H1 (cell line): ENCODE measurements at regions not wholly inside any gene's neighbourhood (a gene's known extent, or its start where the extent isn't known, plus 50 kb on each side); places are given as distances from the start of the nearest gene placed in this dataset.

Source experiments
- CTCF ChIA-PET: fragments of 300-600 bp; sonication (Branson Sonifier 250); formaldehyde crosslinking; loops from one replicate; lab custom pipeline; 2021; ENCODE audit not compliant: partially characterized antibody; lab: Charles Lee
- POLR2A ChIA-PET: fragments of 300-600 bp; sonication (Branson Sonifier 250); formaldehyde crosslinking; loops from one replicate; lab custom pipeline; 2021; ENCODE audit warnings: inconsistent platforms; ENCODE audit not compliant: partially characterized antibody; lab: Charles Lee
- DNase-seq, 2 experiments: peaks; one replicate each; pipeline versions ENCODE4 v3.0.0 to v3.0.0-alpha.2; 2010 to 2022; ENCODE audit warnings: low spot score in 2 of 2, low read depth in 1 of 2, mixed read lengths in 1 of 2
- FAIRE-seq: peaks from 2 replicates; lab custom pipeline; 2011; peaks lifted over from hg19 to GRCh38; lab: Jason Lieb, UNC
- H2AFZ ChIP-seq: 2 replicates; pipeline ENCODE4 v1.8.1; 2012; ENCODE audit warnings: low read length, inconsistent platforms
- H2AK5ac ChIP-seq: 2 replicates; pipeline ENCODE4 v1.6.1; 2013; ENCODE audit warnings: low read depth, low read length
- H2BK120ac ChIP-seq: replicated peaks from 2 replicates; pipeline ENCODE3; 2013; ENCODE audit warnings: low read depth, low read length, inconsistent platforms
- H2BK12ac ChIP-seq: 2 replicates; pipeline ENCODE4 v1.6.1; 2013; ENCODE audit warnings: low read depth, low read length
- H2BK15ac ChIP-seq: 2 replicates; pipeline ENCODE4 v1.6.1; 2013; ENCODE audit warnings: low read length
- H2BK20ac ChIP-seq: 2 replicates; pipeline ENCODE4 v1.6.1; 2013; ENCODE audit warnings: low read length
- H2BK5ac ChIP-seq: 2 replicates; pipeline ENCODE4 v1.6.1; 2013; ENCODE audit warnings: low read depth, low read length
- H3K14ac ChIP-seq: 2 replicates; pipeline ENCODE4 v1.6.1; 2013; ENCODE audit warnings: inconsistent platforms; ENCODE audit not compliant: insufficient read length
- H3K18ac ChIP-seq: 2 replicates; pipeline ENCODE4 v1.6.1; 2013; ENCODE audit warnings: low read length; ENCODE audit errors: extremely low read depth
- H3K23ac ChIP-seq: 2 replicates; pipeline ENCODE4 v1.6.1; 2013; ENCODE audit warnings: inconsistent platforms; ENCODE audit not compliant: insufficient read length
- H3K23me2 ChIP-seq: 2 replicates; pipeline ENCODE4 v1.6.1; 2013; ENCODE audit warnings: low read depth, low read length
- H3K27ac ChIP-seq: 2 replicates; pipeline ENCODE4 v1.6.1; 2011; ENCODE audit warnings: low read depth, low read length, inconsistent platforms
- H3K27me3 ChIP-seq, 4 experiments: replicated peaks in 1 of 4; 1 replicate in 1 of 4; 2 replicates in 3 of 4; pipeline versions ENCODE4 v1.6.1 to v1.8.1; 2011 to 2013; ENCODE audit warnings: low read length in 3 of 4, mild to moderate bottlenecking in 3 of 4, inconsistent platforms in 2 of 4, mixed read lengths in 2 of 4, moderate library complexity in 1 of 4; ENCODE audit not compliant: control insufficient read depth in 3 of 4, insufficient read depth in 3 of 4; ENCODE audit errors: extremely low read depth in 1 of 4
- H3K36me3 ChIP-seq, 4 experiments: 2 replicates each; pipeline versions ENCODE4 v1.6.1 to v1.8.1; 2011 to 2013; ENCODE audit warnings: mild to moderate bottlenecking in 4 of 4, low read length in 3 of 4, moderate library complexity in 2 of 4, control low read depth in 1 of 4, inconsistent platforms in 1 of 4; ENCODE audit not compliant: insufficient read depth in 4 of 4, control insufficient read depth in 2 of 4
- H3K4ac ChIP-seq: replicated peaks from 2 replicates; pipeline ENCODE3; 2013; ENCODE audit warnings: low read length, low read depth, mixed read lengths, inconsistent platforms; ENCODE audit not compliant: insufficient read length
- H3K4me1 ChIP-seq, 4 experiments: replicated peaks in 1 of 4; 1 replicate in 1 of 4; 2 replicates in 3 of 4; pipeline versions ENCODE4 v1.6.1 to v1.8.1; 2011 to 2013; ENCODE audit warnings: low read length in 3 of 4, inconsistent platforms in 2 of 4, mixed read lengths in 1 of 4; ENCODE audit not compliant: insufficient read depth in 4 of 4, control insufficient read depth in 3 of 4
- H3K4me2 ChIP-seq, 2 experiments: 2 replicates each; pipeline versions ENCODE4 v1.6.1 to v1.8.1; 2011 to 2013; ENCODE audit warnings: low read depth in 2 of 2, low read length in 2 of 2, control low read depth in 1 of 2, inconsistent platforms in 1 of 2, mild to moderate bottlenecking in 1 of 2; ENCODE audit not compliant: insufficient read depth in 1 of 2
- H3K4me3 ChIP-seq, 4 experiments: fragments of 200-600, 300-600 bp in 1 of 4; sonication (generic), shearing (Covaris generic), sonication (Bioruptor Twin) in 1 of 4; 2 replicates each; pipeline versions ENCODE4 v1.5.1 to v1.8.1; 2011 to 2016; ENCODE audit warnings: low read length in 4 of 4, low read depth in 3 of 4, control low read depth in 2 of 4, inconsistent platforms in 2 of 4, mild to moderate bottlenecking in 2 of 4, mixed read lengths in 1 of 4, moderate library complexity in 1 of 4; ENCODE audit not compliant: insufficient read depth in 2 of 4; ENCODE audit errors: extremely low read depth in 1 of 4
- H3K56ac ChIP-seq: replicated peaks from 2 replicates; pipeline ENCODE3; 2013; ENCODE audit warnings: low read depth, mild to moderate bottlenecking, mixed read lengths, low read length, inconsistent platforms; ENCODE audit not compliant: insufficient read length
- H3K79me1 ChIP-seq: 2 replicates; pipeline ENCODE4 v1.6.1; 2013; ENCODE audit warnings: low read depth, low read length, control low read depth
- H3K79me2 ChIP-seq, 2 experiments: 2 replicates each; pipeline versions ENCODE4 v1.6.1 to v1.8.1; 2012 to 2013; ENCODE audit warnings: low read length in 2 of 2, mild to moderate bottlenecking in 2 of 2, inconsistent platforms in 1 of 2; ENCODE audit not compliant: insufficient read depth in 2 of 2, control insufficient read depth in 1 of 2
- H3K9ac ChIP-seq, 4 experiments: replicated peaks in 1 of 4; 1 replicate in 1 of 4; 2 replicates in 3 of 4; pipeline versions ENCODE4 v1.6.1 to v1.8.1; 2011 to 2013; ENCODE audit warnings: low read depth in 3 of 4, low read length in 3 of 4, control low read depth in 2 of 4, mild to moderate bottlenecking in 2 of 4, moderate library complexity in 2 of 4, inconsistent platforms in 1 of 4; ENCODE audit errors: extremely low read depth in 1 of 4
- H3K9me3 ChIP-seq, 2 experiments: 2 replicates each; pipeline versions ENCODE4 v1.6.1 to v1.8.1; 2012 to 2013; ENCODE audit warnings: mild to moderate bottlenecking in 2 of 2, moderate library complexity in 2 of 2, control low read depth in 1 of 2, inconsistent platforms in 1 of 2, low read depth in 1 of 2, low read length in 1 of 2, mixed read lengths in 1 of 2; ENCODE audit not compliant: insufficient read depth in 2 of 2
- H4K20me1 ChIP-seq, 2 experiments: replicated peaks in 1 of 2; 2 replicates each; pipeline versions ENCODE3 to v1.8.1; 2011 to 2013; ENCODE audit warnings: inconsistent platforms in 2 of 2, low read length in 2 of 2, mild to moderate bottlenecking in 1 of 2; ENCODE audit not compliant: insufficient read depth in 2 of 2, control insufficient read depth in 1 of 2
- H4K5ac ChIP-seq: 2 replicates; pipeline ENCODE4 v1.6.1; 2013; ENCODE audit warnings: low read length, low read depth, mixed read lengths, inconsistent platforms; ENCODE audit not compliant: insufficient read length
- H4K8ac ChIP-seq: 2 replicates; pipeline ENCODE4 v1.8.0; 2013; ENCODE audit warnings: mild to moderate bottlenecking, moderate library complexity, low read length, inconsistent platforms; ENCODE audit not compliant: insufficient read depth; ENCODE audit errors: extremely low read depth
- H4K91ac ChIP-seq: replicated peaks from 2 replicates; pipeline ENCODE3; 2013; ENCODE audit warnings: low read length, mixed read lengths, inconsistent platforms; ENCODE audit not compliant: insufficient read length
- CTBP2 ChIP-seq: IDR thresholded peaks from 2 replicates; pipeline ENCODE4 v1.7.0; 2011; ENCODE audit warnings: borderline replicate concordance, mild to moderate bottlenecking, moderate library complexity, mixed read lengths, low read length; ENCODE audit not compliant: insufficient read depth, insufficient read length
- MAFK ChIP-seq: IDR thresholded peaks from 2 replicates; pipeline ENCODE4 v1.6.1; 2012; ENCODE audit warnings: low read depth, mild to moderate bottlenecking, improper control_type of control experiment, low read length
- SP2 ChIP-seq: IDR thresholded peaks from 2 replicates; pipeline ENCODE4 v1.6.1; 2012; ENCODE audit warnings: mild to moderate bottlenecking, low read length, inconsistent platforms
- ZNF274 ChIP-seq: IDR thresholded peaks from 2 replicates; pipeline ENCODE4 v1.7.0; 2012; ENCODE audit warnings: low read length, borderline replicate concordance; ENCODE audit errors: extremely low read depth
- WGBS, 2 experiments: shearing (Covaris generic) in 1 of 2; methylation state at CpG; one replicate each; pipeline versions ENCODE4 v1.1.6 to v1.1.7; 2013 to 2015; ENCODE audit warnings: low lambda C conversion rate in 2 of 2, mixed read lengths in 2 of 2, inconsistent platforms in 1 of 2, low coverage in 1 of 2, missing lambda C conversion rate in 1 of 2; ENCODE audit not compliant: insufficient replicate concordance in 2 of 2, insufficient coverage in 1 of 2, insufficient read length in 1 of 2; ENCODE audit errors: extremely low coverage in 1 of 2, missing lambda C conversion rate in 1 of 2; 5-methylcytosine and 5-hydroxymethylcytosine counted together

- no peaks in the 10 kb centered on the region for H3K79me1 ChIP-seq
- no peaks in the 10 kb centered on the region for H3K9me3 ChIP-seq
- no peak overlapping the region for H3K23ac ChIP-seq
- H3K9ac ChIP-seq, result no peak overlapping the region
- no peak overlapping the region for H3K14ac ChIP-seq
- H2AK5ac ChIP-seq, result no peak overlapping the region
- POLR2A ChIA-PET, result no interaction called here
- no peaks in the 10 kb centered on the region for H3K27me3 ChIP-seq
- H3K4ac ChIP-seq, result no peak overlapping the region
- H3K23me2 ChIP-seq, result no peaks in the 10 kb centered on the region
- no peak overlapping the region for H2AFZ ChIP-seq
- H3K4me3 ChIP-seq, result no peak overlapping the region
- TF ChIP-seq ZNF274, result no peak
- peak; percentile 80 for TF ChIP-seq MAFK
- no peak for TF ChIP-seq SP2
- TF ChIP-seq CTBP2, result no peak
- no peaks in the 10 kb centered on the region for H3K36me3 ChIP-seq
- H2BK20ac ChIP-seq, result no peak overlapping the region
- no peak overlapping the region for H4K8ac ChIP-seq
- no peak overlapping the region for H3K27ac ChIP-seq
- no peak overlapping the region for H2BK12ac ChIP-seq
- no peak overlapping the region for H3K4me2 ChIP-seq
- H2BK15ac ChIP-seq, result no peak overlapping the region
- H2BK5ac ChIP-seq, result no peak overlapping the region
- H4K5ac ChIP-seq, result no peak overlapping the region
- CTCF ChIA-PET, result interaction anchor here (1.0 kb wide), 1 partner anchor 9 kb away, joined by 4 read pairs; no protein-coding TSS in a partner anchor
- WGBS, 2 experiments, result 98% methylated on average over 7 of the region's 7 CpGs; no CpG with 5 or more reads in 1 of the 2 experiments
- DNase-seq (no peak), FAIRE-seq (no peak)
- H3K79me2 ChIP-seq, result no peaks in the 10 kb centered on the region
- no peak overlapping the region for H2BK120ac ChIP-seq
- H3K4me1 ChIP-seq, result no peaks in the 10 kb centered on the region
- no peak overlapping the region for H3K18ac ChIP-seq
- H4K91ac ChIP-seq, result no peak overlapping the region
- H3K56ac ChIP-seq, result no peak overlapping the region
- no peaks in the 10 kb centered on the region for H4K20me1 ChIP-seq
Observed at GRCh38 chr4:157616741-157617472, 396.4 kb downstream of the GRIA2 start.
